ENCODE measurements at regions not wholly inside any gene's neighbourhood (a gene's known extent, or its start where the extent isn't known, plus 50 kb on each side); places are given as distances from the start of the nearest gene placed in this dataset.

DNA sequence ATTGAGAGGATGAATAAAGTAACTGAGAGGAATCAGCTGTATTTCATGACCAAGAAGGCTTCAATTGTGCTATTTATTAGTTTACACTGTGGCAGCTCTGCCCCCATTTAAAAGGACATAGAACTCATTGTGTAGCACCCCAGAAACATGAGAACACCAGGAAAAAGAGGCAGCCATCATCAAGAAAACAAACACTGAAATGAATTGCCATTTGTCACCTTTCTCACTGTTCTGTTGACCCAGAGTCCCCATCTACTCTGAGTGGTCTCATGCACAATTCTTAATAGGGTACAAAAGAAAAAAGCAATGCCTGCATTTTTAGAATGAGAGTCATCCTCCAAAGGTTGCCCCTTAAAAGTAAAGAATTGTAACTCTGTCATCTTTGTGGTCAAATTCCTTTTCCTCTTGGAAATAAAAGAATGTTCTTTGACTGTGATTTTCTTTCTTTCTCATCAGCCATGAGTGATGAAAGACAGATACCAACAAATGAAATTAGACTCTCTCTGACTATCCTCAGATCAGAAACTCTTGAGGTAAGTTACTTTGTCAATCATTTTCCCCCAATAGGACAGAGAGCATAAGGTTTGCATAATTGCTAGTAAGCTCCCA lies 1941.9 kb upstream of the PIK3C3 start:
- Mint-ChIP-seq H3K9me3 (no peaks in the 10 kb centered on the region), H3K27ac (no peak overlapping the region), H3K4me3 (no peak overlapping the region), H3K27me3 (ENCODE audit: insufficient read depth) (no peaks in the 10 kb centered on the region), H3K36me3 (ENCODE audit: low read depth) (no peaks in the 10 kb centered on the region), H3K4me1 (ENCODE audit: low read depth) (no peaks in the 10 kb centered on the region)
- DNase-seq (ENCODE audit: low spot score): no peak
- intact Hi-C loops (cut with micrococcal nuclease): no loop called here

DNA sequence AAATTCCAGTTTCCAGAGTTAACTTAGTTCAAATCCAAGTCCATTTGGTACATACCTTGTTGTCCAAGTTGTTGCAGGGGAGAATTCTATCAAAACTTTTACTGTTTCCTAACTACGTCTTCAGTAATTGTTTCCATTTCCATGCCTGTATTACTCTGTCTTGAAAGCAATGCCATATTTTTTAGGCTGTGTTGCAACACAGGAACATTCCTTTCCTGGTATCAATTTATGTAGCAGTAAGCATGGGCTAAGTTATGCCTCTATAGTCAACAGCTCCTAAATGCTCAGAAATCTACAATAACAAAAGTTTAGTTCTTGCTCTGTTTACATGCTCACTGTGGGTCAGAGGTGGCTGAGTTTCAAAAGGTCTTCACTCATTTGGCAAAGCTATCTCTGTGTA lies 1943.8 kb upstream of the PIK3C3 start:
- Mint-ChIP-seq H3K36me3 (ENCODE audit: low read depth) (no peaks in the 10 kb centered on the region), H3K4me1 (ENCODE audit: low read depth) (no peaks in the 10 kb centered on the region), H3K27me3 (ENCODE audit: insufficient read depth) (no peaks in the 10 kb centered on the region), H3K4me3 (no peak overlapping the region), H3K9me3 (no peaks in the 10 kb centered on the region), H3K27ac (no peak overlapping the region)
- DNase-seq (ENCODE audit: low spot score): no peak
- intact Hi-C loops (cut with micrococcal nuclease): no loop called here

DNA sequence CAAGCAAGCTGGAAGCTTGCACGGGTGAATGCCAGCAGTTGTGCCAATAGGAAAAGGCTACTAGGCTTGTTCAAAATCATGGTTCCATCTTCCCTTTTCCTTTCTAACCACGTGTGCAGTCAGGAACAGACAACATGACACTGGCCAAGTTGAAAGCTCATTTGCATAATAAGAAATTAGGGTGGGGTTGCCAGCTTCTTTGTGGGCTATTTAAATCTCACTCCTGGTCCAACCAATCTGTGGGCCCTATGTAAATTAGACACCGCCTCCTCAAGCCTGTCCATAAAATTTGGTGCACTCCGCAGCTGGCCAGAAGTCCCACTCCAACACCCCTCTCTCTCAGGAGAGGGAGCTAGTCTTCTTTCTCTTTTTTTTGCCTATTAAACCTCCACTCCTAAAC lies 1948.4 kb upstream of the PIK3C3 start:
- no peaks in the 10 kb centered on the region for H3K9me3 Mint-ChIP-seq
- intact Hi-C loops (cut with micrococcal nuclease): no loop called here
- H3K36me3 Mint-ChIP-seq (ENCODE audit: low read depth): no peaks in the 10 kb centered on the region
- no peaks in the 10 kb centered on the region for H3K4me1 Mint-ChIP-seq (ENCODE audit: low read depth)
- H3K27ac Mint-ChIP-seq: no peak overlapping the region
- DNase-seq (ENCODE audit: low spot score): no peak
- H3K4me3 Mint-ChIP-seq: no peak overlapping the region
- no peaks in the 10 kb centered on the region for H3K27me3 Mint-ChIP-seq (ENCODE audit: insufficient read depth)

DNA sequence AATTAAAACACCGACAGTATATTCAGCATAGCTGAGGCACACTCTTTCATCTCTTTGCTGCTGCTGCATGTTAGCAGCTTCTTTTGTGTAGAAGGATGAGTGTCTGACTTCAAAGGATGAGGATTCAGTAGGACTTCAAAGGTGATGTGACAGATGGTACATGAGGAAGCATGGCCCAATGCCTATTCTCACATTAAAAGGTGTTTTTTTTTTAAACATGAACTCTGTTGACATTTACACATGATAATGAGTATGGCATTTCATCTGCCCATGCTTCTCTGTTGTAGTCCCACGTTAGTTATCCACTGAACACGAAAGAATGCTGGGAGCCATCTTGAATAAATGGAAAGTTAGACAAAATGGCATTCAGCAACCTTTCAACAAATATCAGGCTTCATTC lies 1950.8 kb upstream of the PIK3C3 start:
- intact Hi-C loops (cut with micrococcal nuclease): no loop called here
- H3K27ac Mint-ChIP-seq: no peak overlapping the region
- H3K4me1 Mint-ChIP-seq (ENCODE audit: low read depth): no peaks in the 10 kb centered on the region
- no peak overlapping the region for H3K4me3 Mint-ChIP-seq
- no peaks in the 10 kb centered on the region for H3K36me3 Mint-ChIP-seq (ENCODE audit: low read depth)
- H3K9me3 Mint-ChIP-seq: peaks cover 7% of the 10 kb centered on the region
- H3K27me3 Mint-ChIP-seq (ENCODE audit: insufficient read depth): no peaks in the 10 kb centered on the region
- DNase-seq (ENCODE audit: low spot score): no peak

DNA sequence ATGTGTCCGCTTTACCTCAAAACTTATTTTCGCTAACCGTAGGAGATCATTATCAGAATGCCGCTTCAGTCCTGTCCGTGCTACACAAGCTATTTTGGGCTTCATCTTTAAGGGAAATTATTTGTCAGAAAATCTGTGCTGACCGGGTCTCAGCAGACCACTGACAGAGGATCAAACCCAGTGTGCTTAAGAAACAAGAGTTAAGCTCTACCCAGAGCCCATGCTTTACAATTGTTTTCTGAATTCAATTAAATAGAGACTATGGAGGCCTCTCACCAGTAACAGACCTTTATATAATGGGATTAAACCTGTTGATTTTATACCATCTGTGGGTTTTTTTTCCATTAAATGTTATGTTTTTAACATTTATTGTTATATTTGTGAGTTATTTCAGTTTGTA lies 1956.7 kb upstream of the PIK3C3 start:
- Mint-ChIP-seq H3K4me1 (ENCODE audit: low read depth) (no peaks in the 10 kb centered on the region), H3K27me3 (ENCODE audit: insufficient read depth) (no peaks in the 10 kb centered on the region), H3K36me3 (ENCODE audit: low read depth) (no peaks in the 10 kb centered on the region), H3K27ac (no peak overlapping the region), H3K9me3 (peaks cover 7% of the 10 kb centered on the region), H3K4me3 (no peak overlapping the region)
- intact Hi-C loops (cut with micrococcal nuclease): no loop called here
- DNase-seq (ENCODE audit: low spot score): no peak

DNA sequence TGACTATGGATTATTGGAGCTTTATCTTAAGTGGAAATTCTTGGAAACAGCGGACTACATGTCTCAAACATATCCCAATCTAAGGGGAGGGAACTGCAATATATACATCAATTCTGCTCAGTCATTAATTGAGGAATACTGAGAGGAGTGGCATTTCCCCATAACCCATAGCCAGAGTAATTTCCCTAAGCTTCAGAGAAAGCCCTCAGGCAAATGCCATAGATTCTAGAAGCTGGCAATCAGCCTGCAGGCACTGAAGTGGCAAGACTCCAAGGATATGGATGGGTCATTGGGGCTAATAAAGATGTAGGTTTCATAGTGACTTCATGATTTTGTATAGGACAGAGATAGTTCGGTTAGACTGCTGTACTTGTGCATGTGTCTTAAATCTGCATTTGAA lies 1960.5 kb upstream of the PIK3C3 start:
- H3K27me3 Mint-ChIP-seq (ENCODE audit: insufficient read depth): no peaks in the 10 kb centered on the region
- intact Hi-C loops (cut with micrococcal nuclease): no loop called here
- H3K9me3 Mint-ChIP-seq: no peaks in the 10 kb centered on the region
- no peak overlapping the region for H3K27ac Mint-ChIP-seq
- H3K4me3 Mint-ChIP-seq: no peak overlapping the region
- H3K4me1 Mint-ChIP-seq (ENCODE audit: low read depth): no peaks in the 10 kb centered on the region
- no peaks in the 10 kb centered on the region for H3K36me3 Mint-ChIP-seq (ENCODE audit: low read depth)
- no peak for DNase-seq (ENCODE audit: low spot score)

DNA sequence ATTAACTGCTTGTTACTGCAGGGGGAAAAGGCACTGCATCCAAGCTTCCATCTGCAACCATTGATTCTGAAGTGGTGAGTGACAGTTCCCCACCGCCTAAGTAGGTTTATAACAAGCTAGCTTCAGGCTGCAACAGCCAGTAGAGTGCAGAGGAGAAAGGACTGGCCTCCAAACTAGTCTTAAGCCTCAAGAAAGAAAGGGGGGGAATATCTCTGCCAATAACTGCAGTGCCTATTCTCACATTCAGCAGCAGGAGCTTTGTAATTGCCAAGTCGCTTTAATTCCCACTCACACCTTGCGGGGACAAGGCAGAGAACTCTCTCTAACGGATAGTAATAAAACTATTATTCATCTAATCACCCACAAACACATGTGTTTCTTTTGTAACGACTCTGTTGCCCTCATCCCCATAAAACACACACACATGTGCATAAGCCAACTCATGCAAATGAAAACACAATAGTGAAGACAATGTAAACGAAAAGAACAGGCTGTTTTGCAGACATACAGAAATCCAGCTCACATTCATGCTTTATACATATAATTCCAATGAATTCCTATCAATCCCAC lies 1963.3 kb upstream of the PIK3C3 start:
- Mint-ChIP-seq H3K36me3 (ENCODE audit: low read depth) (no peaks in the 10 kb centered on the region), H3K9me3 (no peaks in the 10 kb centered on the region), H3K4me1 (ENCODE audit: low read depth) (no peaks in the 10 kb centered on the region), H3K27ac (no peak overlapping the region), H3K4me3 (no peak overlapping the region), H3K27me3 (ENCODE audit: insufficient read depth) (no peaks in the 10 kb centered on the region)
- intact Hi-C loops (cut with micrococcal nuclease): no loop called here
- no peak for DNase-seq (ENCODE audit: low spot score)

DNA sequence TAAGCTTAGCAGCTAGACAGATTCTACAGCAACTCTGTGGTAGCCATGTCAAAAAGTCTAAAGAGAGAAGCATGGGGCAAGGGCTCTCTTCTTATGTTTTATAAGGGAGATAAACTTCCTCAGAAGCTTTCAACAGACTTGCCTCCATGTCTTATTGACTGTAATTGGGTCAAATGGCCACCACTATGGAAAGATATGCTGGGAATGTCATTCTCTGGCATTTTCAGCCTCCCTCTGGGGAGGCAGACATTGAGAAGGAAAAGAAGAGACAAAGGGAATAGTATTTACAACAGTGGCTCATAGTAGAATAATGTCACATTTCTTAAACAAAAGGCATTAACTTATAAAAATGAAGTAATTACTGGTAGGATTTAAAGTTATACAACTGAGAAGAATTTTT lies 1964.5 kb upstream of the PIK3C3 start:
- Mint-ChIP-seq H3K36me3 (ENCODE audit: low read depth) (no peaks in the 10 kb centered on the region), H3K27ac (no peak overlapping the region), H3K4me1 (ENCODE audit: low read depth) (no peaks in the 10 kb centered on the region), H3K27me3 (ENCODE audit: insufficient read depth) (no peaks in the 10 kb centered on the region), H3K9me3 (no peaks in the 10 kb centered on the region), H3K4me3 (no peak overlapping the region)
- intact Hi-C loops (cut with micrococcal nuclease): no loop called here
- no peak for DNase-seq (ENCODE audit: low spot score)

DNA sequence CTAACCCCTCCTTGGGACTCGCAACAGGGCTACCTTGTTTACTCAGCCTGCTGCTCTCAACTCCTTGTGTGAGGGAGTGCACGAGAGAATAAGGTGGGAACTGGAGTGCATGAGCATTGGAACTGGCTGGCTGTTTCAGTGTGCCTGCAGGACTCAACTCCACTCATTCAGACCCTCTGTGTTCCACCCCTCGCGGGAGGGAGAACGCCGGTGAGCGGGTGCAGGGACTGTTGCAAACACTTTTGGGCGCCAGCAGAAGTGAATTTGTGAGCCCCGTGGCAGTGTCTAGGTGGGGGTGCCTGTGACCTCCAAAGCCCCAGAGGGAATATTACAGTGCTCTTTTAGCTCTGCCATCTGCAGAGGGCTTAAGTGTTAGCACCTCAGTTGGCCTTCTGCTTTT lies 1978.3 kb upstream of the PIK3C3 start:
- Mint-ChIP-seq H3K4me3 (no peak overlapping the region), H3K27ac (no peak overlapping the region), H3K9me3 (no peaks in the 10 kb centered on the region), H3K4me1 (ENCODE audit: low read depth) (no peaks in the 10 kb centered on the region), H3K36me3 (ENCODE audit: low read depth) (no peaks in the 10 kb centered on the region), H3K27me3 (ENCODE audit: insufficient read depth) (no peaks in the 10 kb centered on the region)
- intact Hi-C loops (cut with micrococcal nuclease): no loop called here
- DNase-seq (ENCODE audit: low spot score): no peak

DNA sequence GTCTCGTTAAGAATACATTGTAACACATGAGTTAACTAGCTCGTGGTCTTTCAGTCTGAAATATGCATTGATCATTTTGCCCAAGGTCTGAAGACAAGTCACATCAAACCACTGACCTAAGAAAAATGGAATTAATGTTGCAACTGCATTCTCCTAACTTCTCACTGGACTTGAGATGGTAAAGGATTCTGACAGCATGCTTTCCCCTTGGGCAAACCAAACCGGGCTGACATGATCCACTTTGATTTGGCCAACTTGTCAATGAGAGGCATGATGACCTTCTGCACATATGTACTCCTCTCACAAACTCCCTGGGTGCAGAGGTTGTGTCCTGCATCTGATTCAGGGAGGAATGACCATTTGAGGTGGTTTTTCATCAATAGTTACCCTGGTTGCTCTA lies 1982.5 kb upstream of the PIK3C3 start:
- H3K4me3 Mint-ChIP-seq: no peak overlapping the region
- no peak overlapping the region for H3K27ac Mint-ChIP-seq
- intact Hi-C loops (cut with micrococcal nuclease): no loop called here
- no peaks in the 10 kb centered on the region for H3K36me3 Mint-ChIP-seq (ENCODE audit: low read depth)
- H3K4me1 Mint-ChIP-seq (ENCODE audit: low read depth): no peaks in the 10 kb centered on the region
- H3K27me3 Mint-ChIP-seq (ENCODE audit: insufficient read depth): no peaks in the 10 kb centered on the region
- no peaks in the 10 kb centered on the region for H3K9me3 Mint-ChIP-seq
- DNase-seq (ENCODE audit: low spot score): no peak

DNA sequence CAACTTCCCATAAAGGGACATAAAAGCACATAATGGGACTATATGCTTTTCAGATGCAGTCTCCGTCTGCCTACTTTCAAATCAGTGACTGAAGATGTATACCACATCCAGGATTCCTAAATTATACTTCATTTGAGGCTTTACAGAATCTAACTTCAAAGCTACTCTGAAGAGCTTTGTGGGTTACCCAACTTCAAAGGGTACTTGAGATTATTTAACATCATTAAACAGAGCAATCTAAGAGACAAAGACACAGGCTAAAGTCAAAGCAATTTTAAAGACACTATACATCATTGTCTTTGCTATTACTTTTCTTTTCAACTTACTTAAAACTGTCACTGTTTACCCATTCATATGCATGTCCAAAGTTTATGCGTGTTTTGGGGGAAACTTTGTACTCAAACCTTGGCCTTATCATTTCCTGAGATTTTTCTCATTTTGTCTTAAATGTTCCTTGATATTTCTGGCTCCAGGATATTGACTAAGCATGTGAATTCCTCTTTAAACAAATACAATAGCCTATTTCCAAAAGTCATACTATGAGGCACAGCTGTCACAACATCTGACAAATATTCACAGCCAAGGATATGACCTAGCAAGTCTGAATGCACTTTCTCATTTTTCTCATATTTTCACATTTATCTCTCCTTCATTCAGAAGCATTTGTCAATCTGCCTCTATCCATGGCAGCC lies 1985.1 kb upstream of the PIK3C3 start:
- H3K27ac Mint-ChIP-seq: no peak overlapping the region
- no peaks in the 10 kb centered on the region for H3K4me1 Mint-ChIP-seq (ENCODE audit: low read depth)
- no peaks in the 10 kb centered on the region for H3K27me3 Mint-ChIP-seq (ENCODE audit: insufficient read depth)
- no peaks in the 10 kb centered on the region for H3K36me3 Mint-ChIP-seq (ENCODE audit: low read depth)
- no peak for DNase-seq (ENCODE audit: low spot score)
- no peak overlapping the region for H3K4me3 Mint-ChIP-seq
- no peaks in the 10 kb centered on the region for H3K9me3 Mint-ChIP-seq
- intact Hi-C loops (cut with micrococcal nuclease): no loop called here

DNA sequence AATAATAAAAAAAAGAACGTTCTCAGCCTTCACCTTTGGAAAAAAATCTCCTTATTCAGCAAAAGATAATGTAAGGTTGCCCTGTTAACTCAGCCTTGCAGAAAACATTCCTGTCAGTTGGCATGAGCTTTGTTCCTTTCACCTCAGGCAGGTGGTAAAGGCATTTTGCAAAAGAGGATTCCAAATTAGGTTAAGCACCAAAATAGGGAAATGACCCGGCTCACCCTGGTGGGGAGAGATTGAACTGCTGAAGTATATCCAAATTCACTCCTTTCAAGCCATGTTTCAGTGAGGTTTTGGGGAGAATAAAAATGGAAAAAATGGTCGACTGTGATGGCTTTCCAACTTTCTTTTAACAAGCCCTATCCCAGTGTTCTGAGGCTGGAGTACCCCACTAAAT lies 1988.8 kb upstream of the PIK3C3 start:
- DNase-seq (ENCODE audit: low spot score): no peak
- Mint-ChIP-seq H3K27ac (no peak overlapping the region), H3K4me1 (ENCODE audit: low read depth) (no peaks in the 10 kb centered on the region), H3K36me3 (ENCODE audit: low read depth) (no peaks in the 10 kb centered on the region), H3K27me3 (ENCODE audit: insufficient read depth) (no peaks in the 10 kb centered on the region), H3K4me3 (no peak overlapping the region), H3K9me3 (peaks cover 9% of the 10 kb centered on the region)
- intact Hi-C loops (cut with micrococcal nuclease): no loop called here

DNA sequence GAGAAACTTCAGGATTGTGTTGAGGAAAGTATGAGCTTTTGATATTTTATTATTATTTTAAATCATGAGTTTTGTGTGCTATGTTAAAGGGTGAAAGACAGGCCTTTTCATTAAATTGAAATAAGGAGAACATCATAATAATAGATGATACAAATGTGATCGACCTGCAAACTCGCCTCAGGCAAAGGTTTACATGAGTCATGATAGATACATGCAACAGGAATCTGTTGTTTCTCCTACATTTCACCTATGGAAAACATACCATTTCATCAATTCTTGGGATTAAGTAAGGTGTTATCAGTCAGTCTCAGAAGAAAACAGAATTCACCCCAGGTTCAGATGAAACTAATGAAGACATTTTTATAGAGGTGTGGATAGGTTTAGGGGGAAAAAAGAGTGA lies 1992.5 kb upstream of the PIK3C3 start:
- Mint-ChIP-seq H3K4me1 (ENCODE audit: low read depth) (no peaks in the 10 kb centered on the region), H3K27me3 (ENCODE audit: insufficient read depth) (no peaks in the 10 kb centered on the region), H3K36me3 (ENCODE audit: low read depth) (no peaks in the 10 kb centered on the region), H3K27ac (no peak overlapping the region), H3K9me3 (peaks cover 9% of the 10 kb centered on the region), H3K4me3 (no peak overlapping the region)
- DNase-seq (ENCODE audit: low spot score): no peak
- intact Hi-C loops (cut with micrococcal nuclease): no loop called here

DNA sequence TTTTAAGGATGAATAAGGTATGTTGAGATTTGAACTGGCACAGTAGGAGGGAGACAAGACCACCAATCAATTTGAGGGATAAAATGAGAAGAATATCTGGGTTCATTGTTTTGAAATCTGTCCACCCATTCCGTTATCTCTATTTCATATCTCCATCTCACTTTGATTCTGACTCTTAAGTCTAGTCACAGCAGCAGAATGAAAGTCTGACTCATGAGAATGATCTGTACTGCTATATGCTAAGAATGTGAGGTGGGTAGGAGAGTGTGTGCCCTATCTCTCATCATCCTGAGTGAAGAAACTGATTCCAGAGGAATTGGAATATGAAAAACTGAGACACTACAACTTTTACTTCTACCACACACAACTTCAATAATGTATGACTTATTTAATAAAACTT lies 1994.5 kb upstream of the PIK3C3 start:
- H3K4me1 Mint-ChIP-seq (ENCODE audit: low read depth): no peaks in the 10 kb centered on the region
- no peak for DNase-seq (ENCODE audit: low spot score)
- no peaks in the 10 kb centered on the region for H3K36me3 Mint-ChIP-seq (ENCODE audit: low read depth)
- no peak overlapping the region for H3K27ac Mint-ChIP-seq
- no peak overlapping the region for H3K4me3 Mint-ChIP-seq
- no peaks in the 10 kb centered on the region for H3K27me3 Mint-ChIP-seq (ENCODE audit: insufficient read depth)
- intact Hi-C loops (cut with micrococcal nuclease): no loop called here
- H3K9me3 Mint-ChIP-seq: peaks cover 9% of the 10 kb centered on the region

Data from activated T-helper 1 cell treated with anti-CD3 and anti-CD28 coated beads, Interleukin-12 subunit alpha, Interleukin-12 subunit beta, Interleukin-2, Interleukin-4 antibody, amounts not matched to agents 30 ng/mL and 10 ng/mL and 1 ng/mL, durations not matched to agents 14 hours and 24 hours and 36 hours (primary cell).